Sigmoid colon (tissue), 6 donors: ENCODE measurements at regions not wholly inside any gene's neighbourhood (a gene's known extent, or its start where the extent isn't known, plus 50 kb on each side); places are given as distances from the start of the nearest gene placed in this dataset.
A peak's percentile ranks its signal among the peaks of the same experiment; 100 is the strongest.

ENCODE experiments used
- DNase-seq: peaks from one replicate; pipeline ENCODE4 v3.0.0-alpha.2; 2019
- H3K27ac ChIP-seq, 4 donors: fragments of 200-600 bp; sonication (generic); one replicate each; pipeline ENCODE4 v1.5.1; 2016 to 2019; ENCODE audit warnings: mild to moderate bottlenecking in 1 of 4
- H3K27me3 ChIP-seq, 3 donors: fragments of 200-600 bp; sonication (generic); one replicate each; pipeline ENCODE4 v1.5.1; 2019; ENCODE audit warnings: mild to moderate bottlenecking in 1 of 3
- H3K36me3 ChIP-seq, 4 donors: fragments of 200-600 bp; sonication (generic); one replicate each; pipeline ENCODE4 v1.5.1; 2016 to 2019
- H3K4me1 ChIP-seq, 4 donors: fragments of 200-600 bp; sonication (generic); one replicate each; pipeline ENCODE4 v1.5.1; 2017 to 2019
- H3K4me3 ChIP-seq, 4 donors: fragments of 200-600 bp; sonication (generic); one replicate each; pipeline ENCODE4 v1.5.1; 2017 to 2019; ENCODE audit warnings: mild to moderate bottlenecking in 2 of 4, moderate library complexity in 1 of 4
- H3K9me3 ChIP-seq, 4 donors: fragments of 200-600 bp in 3 of 4; sonication (generic) in 3 of 4; one replicate each; pipeline versions ENCODE4 v1.5.1 to v1.6.1; 2013 to 2019
- CTCF ChIP-seq, 4 experiments: fragments of 450-650 bp in 3 of 4; fragments of 200-600 bp in 1 of 4; IDR thresholded peaks; one replicate each; pipeline ENCODE4 v1.5.1; 2016 to 2019; ENCODE audit warnings: antibody characterized with exemption in 4 of 4, mild to moderate bottlenecking in 3 of 4, moderate library complexity in 2 of 4
- EP300 ChIP-seq, 4 donors: sonication (generic); formaldehyde crosslinking; IDR thresholded peaks; one replicate each; pipeline ENCODE4 v1.6.1; 2017; ENCODE audit warnings: antibody characterized with exemption in 4 of 4
- POLR2A ChIP-seq, 2 donors: fragments of 450-650 bp; IDR thresholded peaks; one replicate each; pipeline ENCODE4 v1.6.1; 2016; ENCODE audit warnings: antibody characterized with exemption in 2 of 2, mild to moderate bottlenecking in 2 of 2, moderate library complexity in 2 of 2
- POLR2AphosphoS5 ChIP-seq, 4 donors: sonication (generic); formaldehyde crosslinking; IDR thresholded peaks; one replicate each; pipeline ENCODE4 v1.6.1; 2017; ENCODE audit warnings: antibody characterized with exemption in 4 of 4
- WGBS, 2 donors: extraction: QIAGEN DNeasy Blood & Tissue Kit; methylation state at CpG; one replicate each; pipeline ENCODE4 v1.1.7; 2013; 5-methylcytosine and 5-hydroxymethylcytosine counted together
- intact Hi-C: fragments of 100-400 bp; cut with DNase I; formaldehyde crosslinking; loops from one replicate; pipeline ENCODE4 v1.15.1; 2023
- donor health status: healthy with polysubstance abuse.
- donor health status: healthy.

- H3K27ac ChIP-seq = no peak overlapping the region
- peaks cover 0 to 24% (median 9%) of the 10 kb centered on the region in 4 donors for H3K4me1 ChIP-seq
- TF ChIP-seq POLR2A (IDR thresholded peaks at IDR 0.05) (no peak), CTCF (IDR thresholded peaks at IDR 0.05) (no peak), POLR2AphosphoS5 (IDR thresholded peaks at IDR 0.05) (no peak), EP300 (IDR thresholded peaks at IDR 0.05) (no peak)
- no peak for DNase-seq
- H3K9me3 ChIP-seq = no peaks in the 10 kb centered on the region
- WGBS, 2 donors = 82 to 87% methylated on average over 9 of the region's 9 CpGs
- H3K27me3 ChIP-seq = no peaks in the 10 kb centered on the region
- no peak overlapping the region for H3K4me3 ChIP-seq
- intact Hi-C loops = no loop called here
- H3K36me3 ChIP-seq = no peaks in the 10 kb centered on the region
Measured at GRCh38 chr2:238717084-238717483, 130.8 kb upstream of the TWIST2 start.

GRCh38 chr2:238719641-238720040 is 128.2 kb upstream of the TWIST2 start:
- peaks cover 0 to 12% (median 7%) of the 10 kb centered on the region in 4 donors for H3K4me1 ChIP-seq
- no peak overlapping the region for H3K4me3 ChIP-seq
- H3K27me3 ChIP-seq = no peaks in the 10 kb centered on the region
- WGBS, 2 donors = 75 to 77% methylated on average over 10 of the region's 10 CpGs
- intact Hi-C loops = loop anchor here (10.0 kb wide), 1 partner anchor 125 kb away; the partner anchor contains the start of gene TWIST2
- no peaks in the 10 kb centered on the region for H3K36me3 ChIP-seq
- no peak for DNase-seq
- H3K9me3 ChIP-seq = no peaks in the 10 kb centered on the region
- no peak overlapping the region for H3K27ac ChIP-seq
- TF ChIP-seq POLR2A (IDR thresholded peaks at IDR 0.05) = no peak
- no peak for TF ChIP-seq CTCF (IDR thresholded peaks at IDR 0.05)
- TF ChIP-seq EP300 (IDR thresholded peaks at IDR 0.05) = no peak
- no peak for TF ChIP-seq POLR2AphosphoS5 (IDR thresholded peaks at IDR 0.05)

- no peaks in the 10 kb centered on the region for H3K27me3 ChIP-seq
- intact Hi-C loops = loop anchor here (10.0 kb wide), 1 partner anchor 125 kb away; the partner anchor contains the start of gene TWIST2
- no peaks in the 10 kb centered on the region for H3K9me3 ChIP-seq
- H3K27ac ChIP-seq = no peak overlapping the region
- no peak for DNase-seq
- WGBS, 2 donors = 28 to 36% methylated on average over 15 of the region's 15 CpGs
- H3K36me3 ChIP-seq = no peaks in the 10 kb centered on the region
- TF ChIP-seq CTCF (IDR thresholded peaks at IDR 0.05) = peak in 3 of 4 experiments; percentile 27 to 59 (median 31)
- no peak for TF ChIP-seq POLR2AphosphoS5 (IDR thresholded peaks at IDR 0.05)
- no peak for TF ChIP-seq EP300 (IDR thresholded peaks at IDR 0.05)
- TF ChIP-seq POLR2A (IDR thresholded peaks at IDR 0.05) = no peak
- H3K4me3 ChIP-seq = no peak overlapping the region
- H3K4me1 ChIP-seq = peaks cover 0 to 14% (median 11%) of the 10 kb centered on the region in 4 donors
Measured at GRCh38 chr2:238720232-238720672, 127.6 kb upstream of the TWIST2 start.

- 96% methylated on average over 14 of the region's 14 CpGs for WGBS, 2 donors
Measured at GRCh38 chr2:238722181-238722580, 125.7 kb upstream of the TWIST2 start.

More at GRCh38 chr2:238722181-238722580, 125.7 kb upstream of the TWIST2 start:
- H3K27me3 ChIP-seq = no peaks in the 10 kb centered on the region
- H3K9me3 ChIP-seq = no peaks in the 10 kb centered on the region
- DNase-seq = no peak
- no peaks in the 10 kb centered on the region for H3K36me3 ChIP-seq
- peaks cover 0 to 30% (median 26%) of the 10 kb centered on the region in 4 donors for H3K4me1 ChIP-seq
- no peak overlapping the region for H3K27ac ChIP-seq
- no peak for TF ChIP-seq CTCF (IDR thresholded peaks at IDR 0.05)
- TF ChIP-seq EP300 (IDR thresholded peaks at IDR 0.05) = no peak
- TF ChIP-seq POLR2AphosphoS5 (IDR thresholded peaks at IDR 0.05) = no peak
- no peak for TF ChIP-seq POLR2A (IDR thresholded peaks at IDR 0.05)
- H3K4me3 ChIP-seq = no peak overlapping the region
- intact Hi-C loops = loop anchor here (10.0 kb wide), 1 partner anchor 123 kb away; the partner anchor contains the start of gene TWIST2
